GM18505 (cell line): ENCODE measurements at regions not wholly inside any gene's neighbourhood (a gene's known extent, or its start where the extent isn't known, plus 50 kb on each side); places are given as distances from the start of the nearest gene placed in this dataset.

Source experiments
- ATAC-seq: cut with Tn5 transposase; IDR thresholded peaks from one replicate; pipeline ENCODE4 v1.9.1; 2021; ENCODE audit not compliant: unreplicated experiment
- POLR2A ChIP-seq: IDR thresholded peaks from 4 replicates; pipeline ENCODE4 v1.6.1; 2011; ENCODE audit warnings: borderline replicate concordance; ENCODE audit not compliant: insufficient read depth, insufficient read length; ENCODE audit errors: extremely low read depth

DNA sequence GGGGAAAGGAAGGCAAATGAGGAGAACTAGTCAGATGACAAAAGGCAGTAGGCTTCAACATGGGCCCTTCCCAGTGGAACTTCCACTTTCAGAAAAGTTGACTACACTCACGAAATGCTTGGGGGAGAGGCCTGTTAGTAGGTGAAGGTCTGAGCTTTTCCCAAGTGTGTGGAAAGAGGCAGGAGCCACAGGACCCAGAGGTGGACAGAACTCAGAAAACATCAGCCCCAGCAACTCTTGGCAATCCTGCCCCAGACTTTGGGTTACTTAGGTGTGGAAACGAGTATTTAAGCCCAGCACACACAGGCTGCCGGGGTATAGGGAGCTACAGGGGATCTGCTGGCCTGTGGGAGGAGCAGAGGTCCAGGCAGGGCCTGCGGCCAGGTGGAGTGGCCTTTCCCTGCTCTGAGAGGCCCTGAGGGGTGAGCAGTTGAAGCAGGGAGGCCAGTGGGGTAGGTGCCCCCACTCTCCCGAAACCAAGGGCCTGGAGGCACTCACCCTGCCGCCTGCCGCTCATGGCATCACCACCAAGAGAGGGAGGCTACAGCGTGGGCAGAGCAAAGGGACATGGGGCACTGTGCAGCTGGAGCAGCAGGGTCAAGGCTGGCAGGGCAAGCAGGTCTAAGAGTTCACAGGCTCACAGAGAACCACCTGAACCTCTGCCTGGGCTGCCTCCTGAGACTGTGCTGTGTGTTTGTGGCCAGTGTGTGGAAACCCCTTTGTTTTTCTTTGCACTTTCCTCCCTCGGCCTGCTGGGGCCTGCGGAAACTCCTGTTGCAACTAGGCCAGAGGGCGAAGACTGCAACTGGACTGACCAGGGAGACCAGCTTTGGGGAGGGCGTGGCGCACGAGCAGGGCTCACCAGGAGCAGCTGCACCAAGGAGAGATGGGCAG is 130.7 kb upstream of the SERTAD2 start:
- TF ChIP-seq POLR2A, result no peak
- ATAC-seq, result no peak

DNA sequence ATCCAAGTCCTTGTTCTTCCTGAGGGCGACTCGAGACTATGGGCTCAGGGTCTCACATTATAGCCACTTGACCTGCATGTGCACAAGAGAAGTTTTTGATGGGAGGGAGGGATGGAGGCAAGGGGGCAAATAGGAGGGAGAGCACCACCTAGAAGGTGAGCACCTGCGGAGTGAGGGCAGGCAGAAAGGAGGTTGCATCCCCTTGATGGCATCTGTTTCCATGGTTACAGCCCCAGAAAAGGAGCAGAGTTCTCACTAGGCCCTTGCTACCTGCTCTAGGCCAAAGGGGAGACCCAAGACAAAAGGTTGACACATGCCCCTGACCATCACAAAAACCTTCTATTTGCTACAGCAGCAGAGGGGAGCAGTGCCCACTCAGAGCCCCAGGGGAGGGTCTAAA is 131.5 kb upstream of the SERTAD2 start:
- TF ChIP-seq POLR2A, result no peak
- ATAC-seq, result no peak

DNA sequence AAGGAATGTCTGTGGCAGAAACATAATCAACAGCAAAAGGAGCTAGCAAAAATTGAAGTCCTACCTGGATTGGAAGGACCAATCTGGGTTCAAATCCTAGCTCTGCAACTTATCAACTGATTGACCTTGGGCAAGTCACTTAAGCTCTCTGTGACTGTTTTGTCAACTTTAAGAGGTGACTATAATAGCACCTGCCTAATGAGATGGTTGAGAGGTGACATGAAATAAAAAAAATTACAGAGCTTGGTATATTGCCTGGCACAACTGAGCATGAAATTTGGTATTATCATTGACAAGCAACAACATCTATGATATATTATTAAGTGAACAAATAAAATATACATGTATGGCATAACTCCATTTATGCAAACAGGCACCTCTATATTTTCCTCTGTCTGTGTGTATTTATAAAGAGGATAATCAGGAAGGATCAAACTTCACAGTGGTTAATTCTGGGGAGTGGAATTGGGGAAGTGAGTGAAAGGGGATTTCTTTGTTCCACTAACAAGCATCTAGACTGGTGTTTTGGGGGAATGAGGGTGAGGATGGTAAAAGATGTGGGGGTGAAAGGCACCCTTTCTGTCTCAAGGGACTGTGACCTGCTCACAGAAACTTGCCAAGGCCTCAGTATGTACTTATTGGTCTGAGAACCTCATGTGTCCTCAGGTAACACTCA is 132.8 kb upstream of the SERTAD2 start:
- no peak for TF ChIP-seq POLR2A
- ATAC-seq, result no peak

DNA sequence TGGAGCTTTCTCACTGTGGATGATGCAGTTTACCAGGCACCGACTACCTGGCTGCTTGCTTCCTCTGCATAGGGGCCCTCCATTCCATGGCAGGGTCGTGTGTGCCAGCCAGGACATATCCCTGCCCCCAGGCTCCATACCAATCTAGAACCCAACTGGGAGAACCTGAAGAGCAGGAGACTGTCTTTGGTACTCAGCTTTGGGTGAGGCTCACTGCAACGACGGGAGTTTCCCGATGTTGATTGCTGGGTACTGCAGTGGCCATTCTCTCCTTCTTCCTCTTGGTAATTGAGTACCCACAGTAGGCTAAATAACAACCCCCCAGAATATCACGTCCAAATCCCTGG is 133.3 kb upstream of the SERTAD2 start:
- ATAC-seq, result no peak
- no peak for TF ChIP-seq POLR2A

DNA sequence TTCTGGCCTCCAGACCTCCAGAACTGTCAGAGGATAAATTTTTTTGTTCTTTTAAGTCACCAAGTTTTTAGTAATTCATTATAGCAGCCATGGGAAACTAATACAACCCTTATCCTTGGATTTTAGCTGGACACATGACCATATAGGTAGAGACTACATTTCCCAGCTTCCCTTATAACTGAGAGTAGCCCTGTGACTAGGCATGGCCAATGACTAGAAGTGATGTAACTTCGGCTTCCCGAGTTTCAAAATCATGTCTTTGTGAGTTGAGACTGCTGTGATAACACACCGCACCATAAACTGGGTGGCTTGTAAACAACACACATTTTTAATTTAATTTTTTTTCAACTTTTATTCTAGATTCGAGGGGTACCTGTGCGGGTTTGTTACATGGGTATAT is 134.0 kb upstream of the SERTAD2 start:
- TF ChIP-seq POLR2A, result no peak
- ATAC-seq, result no peak

DNA sequence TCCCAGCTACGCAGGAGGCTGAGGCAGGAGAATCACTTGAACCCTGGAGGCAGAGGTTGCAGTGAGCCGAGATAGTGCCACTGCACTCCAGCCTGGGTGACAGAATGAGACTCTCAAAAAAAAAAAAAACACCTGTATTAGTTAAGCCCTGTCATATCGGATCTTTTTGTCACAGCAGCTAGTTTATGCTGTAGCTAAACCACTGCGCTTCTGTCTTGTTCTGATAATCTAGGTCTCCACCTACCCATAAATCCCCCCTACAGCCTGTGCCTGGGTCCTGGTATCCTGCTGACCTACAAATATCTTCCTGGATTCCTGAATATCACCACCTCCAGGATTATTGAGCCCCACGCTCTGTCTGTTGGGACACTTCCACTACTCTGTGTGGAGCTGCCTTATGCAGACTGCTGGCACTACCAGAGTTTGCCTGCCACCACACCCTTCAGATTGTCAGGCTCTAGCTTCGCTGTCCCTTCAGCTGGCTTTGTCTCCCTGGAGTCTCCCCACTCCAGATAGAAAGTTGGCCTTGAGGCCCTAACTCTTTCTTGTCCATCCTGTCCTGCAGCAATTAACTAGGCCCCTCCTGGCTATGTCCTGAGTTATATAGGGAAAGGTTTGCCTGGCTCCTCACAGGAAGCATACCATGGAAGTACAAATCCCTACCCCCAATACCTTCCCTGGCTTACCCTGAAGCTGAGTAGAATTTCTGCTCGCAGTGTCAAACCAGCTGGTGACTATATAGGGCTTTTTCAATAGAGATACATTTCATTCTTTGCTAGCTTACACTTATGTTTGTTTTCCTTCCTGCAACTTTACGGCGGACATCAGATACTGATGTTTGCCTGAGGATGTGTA is 136.0 kb upstream of the SERTAD2 start:
- no peak for ATAC-seq

DNA sequence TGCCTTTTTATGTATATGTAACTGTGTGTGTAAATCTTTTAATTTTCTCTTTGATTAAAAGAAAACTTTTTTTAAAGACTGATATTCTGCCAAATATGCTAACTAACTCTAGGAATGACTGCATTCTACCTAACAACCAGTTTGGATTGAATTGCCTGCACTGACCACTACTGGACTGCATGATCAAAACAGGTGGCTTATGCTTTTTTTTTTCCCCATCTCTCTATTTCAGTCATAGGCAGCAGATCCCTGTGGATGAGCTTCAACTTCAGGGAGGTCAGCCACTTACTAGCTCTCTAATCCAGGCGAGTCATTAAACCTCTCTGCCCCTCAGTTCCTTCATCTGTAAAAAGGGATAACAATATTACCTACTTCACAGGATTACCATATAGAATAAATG is 138.6 kb upstream of the SERTAD2 start:
- no peak for ATAC-seq
- no peak for TF ChIP-seq POLR2A

More for the DNA sequence above, 136.0 kb upstream of the SERTAD2 start:
- TF ChIP-seq POLR2A, result no peak

DNA sequence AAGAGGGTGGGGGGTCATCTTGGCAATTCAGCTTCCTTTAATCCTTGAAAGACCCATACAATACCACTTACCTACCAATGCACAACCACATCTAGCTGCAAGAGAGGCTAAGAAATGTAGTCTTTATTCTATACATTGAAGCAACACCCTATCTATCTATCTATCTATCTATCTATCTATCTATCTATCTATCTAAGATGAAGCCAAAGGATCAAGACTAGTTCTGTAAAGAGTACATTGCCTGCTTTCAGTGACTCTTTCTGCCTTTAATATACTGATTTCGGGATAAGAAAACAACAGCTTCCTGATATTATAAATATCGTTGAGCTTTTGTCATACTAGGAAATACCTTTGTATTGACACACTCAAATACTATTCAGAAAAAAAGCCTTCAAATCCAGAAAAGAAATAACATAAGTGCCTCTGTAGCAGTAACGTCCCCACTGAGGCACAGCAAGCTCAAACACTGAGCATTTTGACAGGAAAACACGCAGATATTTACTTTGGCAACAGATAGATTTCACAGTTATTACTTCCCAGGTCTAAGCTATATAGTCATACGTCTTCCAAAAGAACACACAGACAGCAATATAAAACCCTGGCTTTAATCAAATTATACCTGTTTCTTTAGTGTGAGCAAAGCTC is 139.4 kb upstream of the SERTAD2 start:
- ATAC-seq, result no peak
- no peak for TF ChIP-seq POLR2A

DNA sequence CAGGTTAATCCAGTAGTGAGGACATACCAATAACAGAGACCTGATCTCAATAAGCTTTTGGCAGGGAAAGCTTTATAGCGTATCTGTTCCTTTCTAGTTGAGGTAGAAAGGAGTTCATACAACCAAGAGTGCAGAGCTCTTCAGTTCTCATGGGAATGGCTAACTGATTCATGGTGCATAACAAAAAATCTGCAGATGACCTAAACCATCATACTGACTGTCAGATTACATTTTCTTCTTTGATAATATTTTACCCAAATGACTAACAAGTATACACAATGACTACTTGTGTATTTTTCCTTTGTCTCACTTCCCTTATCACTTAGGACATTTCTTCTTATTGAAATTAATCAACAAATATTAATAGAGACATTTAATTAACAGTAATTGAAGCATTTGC is 140.0 kb upstream of the SERTAD2 start:
- TF ChIP-seq POLR2A, result no peak
- no peak for ATAC-seq

DNA sequence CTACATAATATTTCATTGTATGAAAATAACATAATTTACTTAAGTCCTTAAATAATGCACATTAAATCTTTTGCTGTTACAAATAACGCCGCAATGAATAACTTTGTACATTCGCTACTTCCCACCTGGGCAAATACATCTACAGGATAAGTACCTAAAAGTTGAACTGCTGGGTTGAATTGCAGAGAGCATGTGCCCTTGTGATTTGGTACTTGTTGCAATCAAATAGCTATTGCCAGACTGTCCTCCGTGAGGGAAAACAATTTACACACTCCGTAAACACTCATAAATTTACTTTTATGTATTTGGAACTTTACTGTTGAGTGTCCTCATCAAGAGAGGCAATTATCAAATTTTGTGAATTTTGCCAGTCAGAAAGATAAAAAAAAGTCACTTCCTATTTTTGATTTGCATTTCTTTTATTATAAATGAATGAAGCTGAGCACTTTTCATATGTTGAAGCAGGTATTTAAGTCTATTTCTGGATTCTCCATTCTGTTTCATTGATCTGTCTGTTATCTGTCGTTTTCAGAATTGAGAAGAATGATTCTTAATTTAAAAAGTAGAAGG is 140.8 kb upstream of the SERTAD2 start:
- no peak for ATAC-seq
- TF ChIP-seq POLR2A, result no peak

DNA sequence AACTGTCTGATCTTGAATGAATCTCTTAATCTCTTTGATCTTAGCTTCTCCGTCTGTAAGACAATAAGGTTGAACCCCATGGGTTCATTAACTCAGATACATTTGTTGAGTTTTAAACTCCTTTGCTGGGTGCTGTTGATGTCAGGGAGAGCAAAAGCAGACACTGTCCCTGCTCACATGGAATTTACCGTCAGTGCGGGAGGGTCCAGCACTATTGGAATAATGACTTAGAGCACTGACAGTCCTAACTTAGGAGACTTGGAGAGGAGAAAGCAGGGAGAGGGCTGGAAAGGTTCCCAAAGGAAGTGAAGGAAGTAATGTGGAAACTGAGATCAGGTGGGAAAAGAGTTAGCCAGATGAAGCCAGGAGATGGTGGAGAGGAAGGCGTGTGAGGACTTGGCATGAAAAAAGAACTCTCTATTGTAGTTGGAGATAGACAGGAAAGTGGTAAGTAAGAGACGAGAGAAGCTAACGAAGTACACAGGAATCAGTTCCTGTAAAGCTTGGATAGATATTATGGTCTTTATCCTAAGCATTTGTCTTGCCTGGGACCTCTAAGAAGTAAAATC is 141.4 kb upstream of the SERTAD2 start:
- ATAC-seq, result no peak
- TF ChIP-seq POLR2A, result no peak

DNA sequence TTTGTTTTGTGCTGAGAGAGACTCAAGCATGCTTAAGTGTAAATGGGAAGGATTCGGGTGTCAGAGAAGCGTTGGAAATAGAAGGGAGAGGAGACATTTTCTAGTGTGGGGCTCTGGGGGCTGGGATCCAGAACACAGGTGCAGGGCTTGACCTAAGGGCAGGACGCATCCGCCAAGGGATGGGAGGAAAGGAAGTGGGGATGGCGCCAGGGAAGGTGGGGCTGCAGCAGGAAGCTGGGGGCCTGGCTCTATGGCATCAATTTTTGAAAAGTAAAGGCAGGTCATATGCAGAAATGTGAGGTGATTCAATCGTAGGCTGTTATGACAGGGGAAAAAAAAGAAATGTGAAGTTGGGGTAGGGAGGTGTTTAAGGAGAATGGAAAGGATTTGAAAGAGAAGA is 143.2 kb upstream of the SERTAD2 start:
- TF ChIP-seq POLR2A, result no peak
- no peak for ATAC-seq
